PC-9 (cell line): ENCODE measurements at regions not wholly inside any gene's neighbourhood (a gene's known extent, or its start where the extent isn't known, plus 50 kb on each side); places are given as distances from the start of the nearest gene placed in this dataset.

Experiments used
- BruUV-seq: library from RNA; stranded (reverse); fragments of 400-500 nt; replicated peaks from 2 replicates; lab custom pipeline; 2021; lab: Mats Ljungman, UMichigan
- CTCF ChIA-PET: fragments of 300-600 bp; sonication (Branson Sonifier 250); formaldehyde crosslinking; loops from one replicate; lab custom pipeline; 2022; ENCODE audit warnings: antibody characterized with exemption; lab: Charles Lee
- POLR2A ChIA-PET: fragments of 300-600 bp; sonication (Branson Sonifier 250); formaldehyde crosslinking; loops from one replicate; lab custom pipeline; 2022; ENCODE audit warnings: antibody characterized with exemption; ENCODE audit not compliant: unreplicated experiment; lab: Charles Lee
- DNase-seq, 2 experiments: peaks; one replicate each; pipeline versions ENCODE4 v3.0.0 to v3.0.0-alpha.2; 2015 to 2022; ENCODE audit warnings: mixed read lengths in 1 of 2
- H2AFZ ChIP-seq: fragments of 200-600 bp; sonication (generic); 2 replicates; pipeline ENCODE4 v1.8.1; 2017; ENCODE audit warnings: antibody characterized with exemption
- H3F3A ChIP-seq: fragments of 200-600 bp; sonication (generic); 2 replicates; pipeline ENCODE4 v1.8.1; 2017; ENCODE audit warnings: antibody characterized with exemption, mild to moderate bottlenecking, low read depth; ENCODE audit not compliant: insufficient read depth
- H3K27ac ChIP-seq: fragments of 200-600 bp; sonication (generic); 2 replicates; pipeline ENCODE4 v1.6.1; 2016; ENCODE audit warnings: mixed run types
- H3K27me3 ChIP-seq: fragments of 200-600 bp; sonication (generic); 2 replicates; pipeline ENCODE4 v1.6.1; 2016; ENCODE audit warnings: low read depth, mixed run types; ENCODE audit not compliant: insufficient read depth
- H3K36me3 ChIP-seq: fragments of 200-600 bp; sonication (generic); 2 replicates; pipeline ENCODE4 v1.6.1; 2016; ENCODE audit warnings: low read depth, mixed run types
- H3K4me1 ChIP-seq: fragments of 200-600 bp; sonication (generic); replicated peaks from 2 replicates; pipeline ENCODE4 v1.6.1; 2016; ENCODE audit warnings: mixed run types; ENCODE audit not compliant: insufficient read depth
- H3K4me2 ChIP-seq: fragments of 200-600 bp; sonication (generic); 2 replicates; pipeline ENCODE4 v1.6.1; 2017; ENCODE audit warnings: mixed run types
- H3K4me3 ChIP-seq: fragments of 200-600 bp; sonication (generic); 2 replicates; pipeline ENCODE4 v1.6.1; 2016; ENCODE audit warnings: mixed run types
- H3K79me2 ChIP-seq: fragments of 200-600 bp; sonication (generic); 2 replicates; pipeline ENCODE4 v1.6.1; 2017; ENCODE audit warnings: low read depth, mixed run types
- H3K9me2 ChIP-seq: fragments of 200-600 bp; sonication (generic); 2 replicates; pipeline ENCODE4 v1.8.1; 2017; ENCODE audit warnings: mild to moderate bottlenecking; ENCODE audit not compliant: insufficient read depth
- H3K9me3 ChIP-seq: fragments of 200-600 bp; sonication (generic); 2 replicates; pipeline ENCODE4 v1.8.1; 2016; ENCODE audit warnings: low read depth; ENCODE audit not compliant: insufficient read depth
- H4K20me1 ChIP-seq: fragments of 200-600 bp; sonication (generic); 2 replicates; pipeline ENCODE4 v1.8.1; 2017; ENCODE audit not compliant: insufficient read depth
- EZH2 ChIP-seq: fragments of 200-600 bp; sonication (generic); IDR thresholded peaks from 2 replicates; pipeline ENCODE4 v1.8.0; 2017; ENCODE audit warnings: antibody characterized with exemption, low read depth
- intact Hi-C: fragments of 100-400 bp; cut with micrococcal nuclease; formaldehyde crosslinking; loops from one replicate; pipeline ENCODE4 v1.10.0; 2022; ENCODE audit not compliant: unreplicated experiment
- TF ChIP-seq, protein P1 (sequence below): fragments of 200-600 bp; sonication (generic); conservative IDR thresholded peaks from 2 replicates; pipeline ENCODE4 v1.6.1; 2017; ENCODE audit warnings: mixed run types, antibody characterized with exemption, mild to moderate bottlenecking, moderate library complexity

DNA sequence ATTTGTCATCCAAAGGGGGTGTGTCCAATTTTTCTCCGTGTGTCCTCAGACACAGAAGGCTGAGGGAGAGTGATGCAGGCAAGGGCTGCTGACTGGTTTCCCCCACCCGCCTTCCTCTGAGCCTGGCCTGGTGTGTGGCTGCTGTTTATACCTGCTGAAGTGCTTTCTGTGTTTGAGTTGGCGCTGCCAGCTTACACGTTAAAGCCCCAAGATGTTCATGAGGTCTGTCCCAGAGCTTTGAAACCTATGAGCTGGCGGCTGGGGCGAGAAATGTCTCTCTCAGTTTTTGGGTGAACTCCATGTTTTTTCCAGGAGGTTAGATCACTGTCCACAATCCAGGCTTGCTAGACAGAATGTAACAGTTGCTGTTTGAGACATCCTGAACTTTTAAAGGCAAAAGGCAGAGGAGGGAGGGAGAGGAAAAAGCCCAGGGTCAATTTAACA lies 69.0 kb upstream of the CCN2 start:
- H4K20me1 ChIP-seq: no peaks in the 10 kb centered on the region
- ChIA-PET POLR2A (no interaction called here), CTCF (no interaction called here)
- no peaks in the 10 kb centered on the region for H3K9me3 ChIP-seq
- H3K4me1 ChIP-seq: no peaks in the 10 kb centered on the region
- H3K4me3 ChIP-seq: no peak overlapping the region
- no peak overlapping the region for H3K4me2 ChIP-seq
- TF ChIP-seq EZH2: no peak
- TF ChIP-seq, protein P1, sequence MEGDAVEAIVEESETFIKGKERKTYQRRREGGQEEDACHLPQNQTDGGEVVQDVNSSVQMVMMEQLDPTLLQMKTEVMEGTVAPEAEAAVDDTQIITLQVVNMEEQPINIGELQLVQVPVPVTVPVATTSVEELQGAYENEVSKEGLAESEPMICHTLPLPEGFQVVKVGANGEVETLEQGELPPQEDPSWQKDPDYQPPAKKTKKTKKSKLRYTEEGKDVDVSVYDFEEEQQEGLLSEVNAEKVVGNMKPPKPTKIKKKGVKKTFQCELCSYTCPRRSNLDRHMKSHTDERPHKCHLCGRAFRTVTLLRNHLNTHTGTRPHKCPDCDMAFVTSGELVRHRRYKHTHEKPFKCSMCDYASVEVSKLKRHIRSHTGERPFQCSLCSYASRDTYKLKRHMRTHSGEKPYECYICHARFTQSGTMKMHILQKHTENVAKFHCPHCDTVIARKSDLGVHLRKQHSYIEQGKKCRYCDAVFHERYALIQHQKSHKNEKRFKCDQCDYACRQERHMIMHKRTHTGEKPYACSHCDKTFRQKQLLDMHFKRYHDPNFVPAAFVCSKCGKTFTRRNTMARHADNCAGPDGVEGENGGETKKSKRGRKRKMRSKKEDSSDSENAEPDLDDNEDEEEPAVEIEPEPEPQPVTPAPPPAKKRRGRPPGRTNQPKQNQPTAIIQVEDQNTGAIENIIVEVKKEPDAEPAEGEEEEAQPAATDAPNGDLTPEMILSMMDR: no peak
- no peaks in the 10 kb centered on the region for H3F3A ChIP-seq
- H3K36me3 ChIP-seq: no peaks in the 10 kb centered on the region
- peak overlapping the region; percentile 59; the same call in 1 of the 2 replicates for H2AFZ ChIP-seq
- no TSS peak for BruUV-seq
- DNase-seq: peak in 1 of 2 experiments; percentile 23
- no peak overlapping the region for H3K27ac ChIP-seq
- intact Hi-C loops: no loop called here
- no peaks in the 10 kb centered on the region for H3K9me2 ChIP-seq
- H3K27me3 ChIP-seq: no peaks in the 10 kb centered on the region
- no peaks in the 10 kb centered on the region for H3K79me2 ChIP-seq

DNA sequence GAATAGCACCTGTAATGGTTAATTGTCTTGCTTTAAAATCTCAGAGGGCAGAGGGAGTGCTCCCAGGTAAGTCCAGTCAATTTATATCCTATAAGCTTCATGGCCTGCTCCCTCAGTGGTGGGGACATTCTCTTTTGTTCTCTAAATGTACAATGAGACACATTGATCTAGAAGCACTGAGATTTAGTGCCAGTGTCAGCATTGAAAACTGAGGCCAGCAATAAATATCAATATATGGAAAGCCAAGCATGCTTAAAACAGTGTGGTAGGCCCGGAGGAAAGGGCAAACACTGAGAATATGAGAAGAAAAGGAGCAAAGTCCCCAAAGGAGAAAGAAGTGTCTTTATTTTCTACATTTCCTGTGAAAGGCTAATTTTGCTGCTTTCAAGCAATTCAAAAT lies 68.4 kb upstream of the CCN2 start:
- CTCF ChIA-PET: no interaction called here
- POLR2A ChIA-PET: no interaction called here
- H3K27me3 ChIP-seq: no peaks in the 10 kb centered on the region
- H3K9me2 ChIP-seq: no peaks in the 10 kb centered on the region
- no peak for TF ChIP-seq EZH2
- TF ChIP-seq, protein P1: no peak
- peak overlapping the region; percentile 59 for H2AFZ ChIP-seq
- intact Hi-C loops: no loop called here
- H4K20me1 ChIP-seq: no peaks in the 10 kb centered on the region
- no peaks in the 10 kb centered on the region for H3F3A ChIP-seq
- BruUV-seq: no TSS peak
- H3K79me2 ChIP-seq: no peaks in the 10 kb centered on the region
- H3K27ac ChIP-seq: no peak overlapping the region
- peak in 1 of 2 experiments; percentile 4 for DNase-seq
- H3K9me3 ChIP-seq: no peaks in the 10 kb centered on the region
- no peaks in the 10 kb centered on the region for H3K36me3 ChIP-seq
- no peak overlapping the region for H3K4me3 ChIP-seq
- no peaks in the 10 kb centered on the region for H3K4me1 ChIP-seq
- H3K4me2 ChIP-seq: no peak overlapping the region

DNA sequence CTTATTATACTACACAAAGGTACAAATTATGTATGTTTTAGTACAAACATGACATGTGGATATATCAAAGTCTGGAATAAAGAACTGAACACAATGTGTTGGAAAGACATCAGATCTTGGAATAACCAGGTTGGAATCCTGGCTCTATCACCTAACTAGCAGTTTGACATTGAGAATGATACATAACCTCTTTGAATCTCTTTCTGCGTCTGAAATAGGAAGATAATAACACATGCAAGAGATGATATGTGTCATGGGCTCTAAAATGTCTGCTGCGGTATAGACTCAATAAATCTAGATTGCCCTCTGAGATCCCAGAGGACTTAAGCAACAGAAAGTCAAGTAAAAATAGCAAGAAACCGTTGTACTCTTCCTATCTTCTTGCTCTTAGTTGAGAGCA lies 66.8 kb upstream of the CCN2 start:
- ChIA-PET POLR2A (no interaction called here), CTCF (no interaction called here)
- no peaks in the 10 kb centered on the region for H3K9me3 ChIP-seq
- no peaks in the 10 kb centered on the region for H3K79me2 ChIP-seq
- H3K4me3 ChIP-seq: no peak overlapping the region
- TF ChIP-seq EZH2: no peak
- TF ChIP-seq, protein P1: no peak
- DNase-seq: no peak
- H4K20me1 ChIP-seq: no peaks in the 10 kb centered on the region
- no peaks in the 10 kb centered on the region for H3F3A ChIP-seq
- no peaks in the 10 kb centered on the region for H3K27me3 ChIP-seq
- no peaks in the 10 kb centered on the region for H3K4me1 ChIP-seq
- H3K4me2 ChIP-seq: no peak overlapping the region
- no TSS peak for BruUV-seq
- no peak overlapping the region for H3K27ac ChIP-seq
- H2AFZ ChIP-seq: 0 out of 2 replicates have a peak overlapping the region, but pooled peaks have one; percentile 15
- no peaks in the 10 kb centered on the region for H3K36me3 ChIP-seq
- no peaks in the 10 kb centered on the region for H3K9me2 ChIP-seq
- intact Hi-C loops: no loop called here
